MM.1S (cell line): ENCODE measurements at regions not wholly inside any gene's neighbourhood (a gene's known extent, or its start where the extent isn't known, plus 50 kb on each side); places are given as distances from the start of the nearest gene placed in this dataset.

ENCODE experiments used
- EZH2 ChIP-seq: fragments of 300-600 bp; sonication (generic); optimal IDR thresholded peaks from 2 replicates; pipeline ENCODE3; 2017; ENCODE audit warnings: low read depth, mild to moderate bottlenecking, antibody characterized with exemption, low read length, mixed read lengths
- EZH2phosphoT487 ChIP-seq: fragments of 300-600 bp; sonication (generic); IDR thresholded peaks from 2 replicates; pipeline ENCODE4 v1.6.1; 2018; ENCODE audit warnings: antibody characterized with exemption, low read length
- TF ChIP-seq, protein P1 (sequence below): fragments of 300-600 bp; sonication (generic); IDR thresholded peaks from 2 replicates; pipeline ENCODE4 v1.5.1; 2016; ENCODE audit warnings: antibody characterized with exemption, low read length, mixed read lengths

DNA sequence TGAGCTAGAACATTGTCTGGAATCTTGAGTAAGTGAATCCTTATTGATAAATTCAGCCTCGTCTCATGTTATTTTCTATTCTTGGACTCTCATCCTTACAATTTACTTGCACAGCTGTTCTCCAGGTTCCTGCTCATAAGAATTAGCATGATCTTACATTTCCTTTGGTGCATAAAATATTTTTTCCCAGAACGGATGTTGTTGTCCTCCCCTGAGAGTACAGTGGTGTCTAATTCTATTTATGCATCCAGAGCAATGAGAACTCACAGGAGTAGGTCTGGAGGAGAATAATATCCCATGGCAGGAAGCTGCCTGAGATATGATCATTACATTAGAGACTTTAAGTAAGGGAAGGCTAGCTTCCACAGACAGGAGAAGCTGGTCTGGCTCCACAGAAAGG, 178.4 kb upstream of the MAST4 start:
- TF ChIP-seq, protein P1, sequence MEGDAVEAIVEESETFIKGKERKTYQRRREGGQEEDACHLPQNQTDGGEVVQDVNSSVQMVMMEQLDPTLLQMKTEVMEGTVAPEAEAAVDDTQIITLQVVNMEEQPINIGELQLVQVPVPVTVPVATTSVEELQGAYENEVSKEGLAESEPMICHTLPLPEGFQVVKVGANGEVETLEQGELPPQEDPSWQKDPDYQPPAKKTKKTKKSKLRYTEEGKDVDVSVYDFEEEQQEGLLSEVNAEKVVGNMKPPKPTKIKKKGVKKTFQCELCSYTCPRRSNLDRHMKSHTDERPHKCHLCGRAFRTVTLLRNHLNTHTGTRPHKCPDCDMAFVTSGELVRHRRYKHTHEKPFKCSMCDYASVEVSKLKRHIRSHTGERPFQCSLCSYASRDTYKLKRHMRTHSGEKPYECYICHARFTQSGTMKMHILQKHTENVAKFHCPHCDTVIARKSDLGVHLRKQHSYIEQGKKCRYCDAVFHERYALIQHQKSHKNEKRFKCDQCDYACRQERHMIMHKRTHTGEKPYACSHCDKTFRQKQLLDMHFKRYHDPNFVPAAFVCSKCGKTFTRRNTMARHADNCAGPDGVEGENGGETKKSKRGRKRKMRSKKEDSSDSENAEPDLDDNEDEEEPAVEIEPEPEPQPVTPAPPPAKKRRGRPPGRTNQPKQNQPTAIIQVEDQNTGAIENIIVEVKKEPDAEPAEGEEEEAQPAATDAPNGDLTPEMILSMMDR = no peak
- TF ChIP-seq EZH2phosphoT487 (no peak), EZH2 (no peak)
